AG10803 (cell line): ENCODE measurements at regions not wholly inside any gene's neighbourhood (a gene's known extent, or its start where the extent isn't known, plus 50 kb on each side); places are given as distances from the start of the nearest gene placed in this dataset.

Source experiments
- DNase-seq: peaks from one replicate; pipeline ENCODE4 v3.0.0; 2010; ENCODE audit warnings: low read depth
- H3K4me3 ChIP-seq: 2 replicates; pipeline ENCODE4 v1.5.1; 2011; ENCODE audit warnings: mild to moderate bottlenecking, low read length, control low read depth
- TF ChIP-seq, protein P1 (sequence below): conservative IDR thresholded peaks from 2 replicates; pipeline ENCODE4 v1.5.1; 2011; ENCODE audit warnings: mild to moderate bottlenecking, low read length, control low read depth, inconsistent platforms

DNA sequence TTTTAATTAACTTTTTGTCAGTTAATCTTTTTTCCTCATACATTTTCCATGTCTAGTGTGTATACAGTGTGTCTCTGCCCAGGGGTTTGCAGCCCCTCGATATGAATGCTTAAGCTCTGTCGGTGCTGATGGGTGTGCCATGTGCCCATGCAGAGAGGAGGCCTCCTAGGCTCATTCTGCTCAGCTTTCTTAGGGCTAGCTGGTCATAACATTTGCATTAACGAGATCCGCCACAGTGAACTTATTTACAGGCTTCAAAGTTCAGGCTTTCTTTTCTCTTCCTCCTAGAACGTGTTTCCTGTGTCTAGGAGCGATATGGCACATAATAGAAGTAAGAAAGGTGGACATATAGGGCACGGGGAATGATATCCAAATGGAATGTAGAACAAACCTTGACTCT, 783.3 kb downstream of the PLCL1 start:
- no peak for DNase-seq
- H3K4me3 ChIP-seq: no peak overlapping the region
- TF ChIP-seq, protein P1, sequence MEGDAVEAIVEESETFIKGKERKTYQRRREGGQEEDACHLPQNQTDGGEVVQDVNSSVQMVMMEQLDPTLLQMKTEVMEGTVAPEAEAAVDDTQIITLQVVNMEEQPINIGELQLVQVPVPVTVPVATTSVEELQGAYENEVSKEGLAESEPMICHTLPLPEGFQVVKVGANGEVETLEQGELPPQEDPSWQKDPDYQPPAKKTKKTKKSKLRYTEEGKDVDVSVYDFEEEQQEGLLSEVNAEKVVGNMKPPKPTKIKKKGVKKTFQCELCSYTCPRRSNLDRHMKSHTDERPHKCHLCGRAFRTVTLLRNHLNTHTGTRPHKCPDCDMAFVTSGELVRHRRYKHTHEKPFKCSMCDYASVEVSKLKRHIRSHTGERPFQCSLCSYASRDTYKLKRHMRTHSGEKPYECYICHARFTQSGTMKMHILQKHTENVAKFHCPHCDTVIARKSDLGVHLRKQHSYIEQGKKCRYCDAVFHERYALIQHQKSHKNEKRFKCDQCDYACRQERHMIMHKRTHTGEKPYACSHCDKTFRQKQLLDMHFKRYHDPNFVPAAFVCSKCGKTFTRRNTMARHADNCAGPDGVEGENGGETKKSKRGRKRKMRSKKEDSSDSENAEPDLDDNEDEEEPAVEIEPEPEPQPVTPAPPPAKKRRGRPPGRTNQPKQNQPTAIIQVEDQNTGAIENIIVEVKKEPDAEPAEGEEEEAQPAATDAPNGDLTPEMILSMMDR: no peak

DNA sequence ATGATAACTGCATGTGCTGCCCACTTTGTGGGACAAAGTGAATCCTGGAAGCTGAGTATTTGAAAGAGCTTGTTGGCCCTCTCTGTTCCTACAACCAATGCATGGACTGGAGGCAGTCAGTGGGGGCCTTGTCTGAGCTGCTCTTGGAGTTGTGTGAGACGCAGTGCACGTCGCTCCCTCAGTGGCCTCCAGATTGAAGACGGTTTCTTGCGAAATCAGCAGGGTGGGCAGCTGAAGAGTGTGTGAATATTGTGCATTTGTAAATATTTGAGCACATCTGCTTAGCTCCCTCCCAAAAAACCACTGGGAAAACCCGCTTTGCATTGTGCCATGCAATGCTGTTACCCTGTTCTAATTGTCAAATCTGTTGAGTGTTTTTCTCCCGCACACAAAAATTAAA, 782.8 kb downstream of the PLCL1 start:
- TF ChIP-seq, protein P1: no peak
- no peak for DNase-seq
- H3K4me3 ChIP-seq: no peak overlapping the region

DNA sequence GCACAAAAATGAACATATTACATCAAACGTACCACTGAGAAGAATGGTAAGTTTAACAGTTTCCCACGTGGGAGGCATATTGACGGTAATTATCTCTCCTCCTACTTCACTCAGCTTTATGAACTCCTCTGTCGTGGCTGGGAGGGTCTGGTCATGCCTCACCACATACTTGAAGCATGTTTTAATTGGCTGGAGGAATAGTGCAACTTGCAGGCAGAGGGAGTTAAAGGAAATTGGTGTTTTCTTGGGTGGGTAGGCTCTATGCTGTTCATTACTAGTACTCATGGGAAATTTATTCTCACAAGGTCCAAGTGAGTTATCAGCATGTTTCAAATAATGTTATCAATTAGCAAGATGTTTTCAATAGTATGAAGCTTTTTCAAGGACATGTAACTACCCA, 767.0 kb downstream of the PLCL1 start:
- TF ChIP-seq, protein P1: no peak
- DNase-seq: no peak
- no peak overlapping the region for H3K4me3 ChIP-seq

DNA sequence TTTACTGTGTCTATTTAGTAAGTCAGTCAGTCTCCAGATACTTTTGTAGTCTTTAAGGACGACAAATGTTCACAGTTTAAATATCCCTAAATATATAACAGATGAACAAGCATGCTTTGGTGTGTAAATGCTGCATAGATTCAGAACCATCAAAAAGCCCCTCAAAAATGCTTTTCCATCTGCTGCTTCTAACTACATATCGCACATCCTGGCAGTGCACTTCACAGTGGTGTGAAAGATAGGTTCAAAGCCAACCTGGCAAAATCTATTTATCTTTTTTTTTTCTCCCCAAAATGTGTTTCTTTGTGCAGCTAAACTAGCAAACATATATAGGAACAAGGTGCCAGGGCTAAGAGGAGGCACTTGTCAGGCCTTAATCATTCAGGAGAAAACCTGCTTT, 753.8 kb downstream of the PLCL1 start:
- TF ChIP-seq, protein P1: no peak
- DNase-seq: no peak
- no peak overlapping the region for H3K4me3 ChIP-seq

DNA sequence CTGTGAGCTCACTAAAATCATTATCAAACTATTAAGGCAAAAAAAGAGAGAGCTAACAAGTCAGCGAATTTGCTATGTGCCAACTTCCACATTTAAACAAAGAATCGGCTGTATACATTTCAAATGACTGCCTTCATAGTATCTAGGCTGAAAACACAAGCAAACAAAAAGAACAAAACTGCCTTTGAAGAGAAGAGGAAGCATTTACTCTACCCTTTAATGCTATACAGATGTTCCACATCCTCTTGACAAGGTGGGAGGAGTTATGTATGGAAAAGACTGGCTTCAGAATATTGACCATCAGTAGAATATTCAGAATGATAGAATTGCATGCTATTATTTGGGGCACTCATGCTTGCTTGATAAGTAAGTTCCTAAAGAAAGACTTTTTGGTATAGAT, 741.7 kb downstream of the PLCL1 start:
- no peak for DNase-seq
- H3K4me3 ChIP-seq: no peak overlapping the region
- TF ChIP-seq, protein P1: no peak

DNA sequence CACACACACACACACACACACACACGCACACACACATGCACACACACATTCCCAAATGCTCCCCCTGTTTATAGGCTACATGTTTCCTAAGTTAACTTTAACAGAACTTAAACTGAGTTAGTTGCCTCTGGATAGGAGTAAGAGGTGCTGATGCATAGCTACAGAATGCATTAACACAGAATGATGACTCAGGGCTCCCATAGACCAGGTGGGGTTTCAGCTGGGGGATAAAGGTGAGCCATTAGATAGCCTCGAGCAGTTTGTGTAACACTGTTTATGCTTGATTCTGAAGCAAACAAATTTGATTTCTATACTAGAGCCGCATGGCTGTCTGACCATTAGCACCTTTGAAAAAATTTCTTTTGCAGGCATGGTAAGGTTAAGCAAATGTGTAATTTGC, 741.0 kb downstream of the PLCL1 start:
- TF ChIP-seq, protein P1: no peak
- H3K4me3 ChIP-seq: no peak overlapping the region
- DNase-seq: no peak

DNA sequence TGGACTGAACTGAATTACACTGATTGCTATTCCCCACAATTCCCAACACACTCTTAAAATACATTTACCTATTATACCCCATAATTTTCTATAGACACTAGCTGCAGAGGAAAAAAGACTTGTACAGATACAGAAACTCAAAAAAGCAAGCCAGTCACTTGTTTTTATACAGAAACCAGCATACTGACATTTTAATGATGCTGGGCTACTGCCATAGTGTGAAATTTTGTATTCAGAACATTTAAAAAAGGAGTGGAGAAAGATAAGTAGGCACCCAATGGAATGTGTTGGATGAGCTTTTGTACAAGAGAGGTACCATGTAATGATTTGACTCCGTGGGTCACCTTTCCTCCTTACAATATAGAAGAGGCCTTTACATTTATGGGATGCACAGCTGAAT, 740.1 kb downstream of the PLCL1 start:
- DNase-seq: no peak
- TF ChIP-seq, protein P1: no peak
- no peak overlapping the region for H3K4me3 ChIP-seq
